ENCODE measurements at regions not wholly inside any gene's neighbourhood (a gene's known extent, or its start where the extent isn't known, plus 50 kb on each side); places are given as distances from the start of the nearest gene placed in this dataset.

- TF ChIP-seq CTCF (conservative IDR thresholded peaks at IDR 0.05; ENCODE audit: low read length), result no peak
- DNase-seq (ENCODE audit: low read depth), result no peak
- H3K4me3 ChIP-seq (ENCODE audit: low read length), result no peak overlapping the region
Measured at GRCh38 chr3:168859143-168859542, 763.4 kb upstream of the GOLIM4 start.

- no peak overlapping the region for H3K4me3 ChIP-seq (ENCODE audit: low read length)
- TF ChIP-seq CTCF (conservative IDR thresholded peaks at IDR 0.05; ENCODE audit: low read length), result no peak
- no peak for DNase-seq (ENCODE audit: low read depth)
Measured at GRCh38 chr3:168858327-168858726, 762.6 kb upstream of the GOLIM4 start.

DNA sequence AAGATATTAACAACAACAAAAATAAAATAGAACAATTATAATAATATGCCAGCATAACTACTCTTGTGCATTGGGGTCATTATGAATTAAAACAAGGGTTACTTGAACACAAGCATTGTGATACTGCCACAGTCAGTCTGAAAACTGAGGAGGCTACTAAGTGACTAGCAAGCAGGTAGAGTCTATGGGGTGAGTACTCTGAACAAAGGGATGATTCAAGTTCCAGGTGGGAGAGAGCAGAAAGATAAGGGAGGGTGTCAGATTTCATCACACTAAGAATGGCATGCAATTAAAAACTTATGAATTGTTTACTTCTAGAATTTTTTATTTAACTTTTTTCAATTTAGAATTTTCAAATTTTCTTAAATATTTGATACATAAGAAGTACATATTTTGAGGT, 754.4 kb upstream of the GOLIM4 start:
- no peak for DNase-seq (ENCODE audit: low read depth)
- H3K4me3 ChIP-seq (ENCODE audit: low read length), result no peak overlapping the region
- no peak for TF ChIP-seq CTCF (conservative IDR thresholded peaks at IDR 0.05; ENCODE audit: low read length)

DNA sequence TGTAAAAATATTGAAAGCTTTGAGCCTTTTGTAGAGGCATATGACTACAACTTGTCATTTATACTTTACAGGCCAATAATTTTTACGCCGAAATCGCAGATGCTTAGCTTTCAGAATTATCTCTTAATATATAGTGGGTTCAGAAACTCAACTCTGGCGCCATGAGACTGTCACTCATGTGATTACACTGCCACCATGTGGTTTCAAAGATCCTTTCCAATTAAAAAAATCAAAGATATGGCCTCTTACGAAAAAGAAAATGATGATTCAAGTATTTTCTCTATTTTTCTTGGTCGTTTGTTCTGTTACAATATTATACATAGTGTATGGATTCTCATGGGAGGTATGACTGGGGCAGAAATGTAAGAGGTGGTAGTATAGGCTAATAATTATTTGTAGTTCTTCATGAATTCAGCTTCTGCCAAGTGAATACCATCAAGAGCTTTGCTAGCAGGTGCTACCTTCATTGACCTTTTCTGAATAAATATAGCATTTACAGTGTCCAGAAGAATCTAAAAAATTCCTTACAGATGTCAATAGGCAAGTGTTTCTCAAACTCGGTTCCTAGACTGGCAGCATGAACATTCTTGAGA, 751.7 kb upstream of the GOLIM4 start:
- H3K4me3 ChIP-seq (ENCODE audit: low read length), result no peak overlapping the region
- DNase-seq (ENCODE audit: low read depth), result peak; percentile 43
- peak; percentile 66 for TF ChIP-seq CTCF (conservative IDR thresholded peaks at IDR 0.05; ENCODE audit: low read length)

GRCh38 chr3:168844894-168845482, 749.3 kb upstream of the GOLIM4 start:
- no peak for TF ChIP-seq CTCF (conservative IDR thresholded peaks at IDR 0.05; ENCODE audit: low read length)
- H3K4me3 ChIP-seq (ENCODE audit: low read length), result no peak overlapping the region

GRCh38 chr3:168844472-168844871, 748.7 kb upstream of the GOLIM4 start:
- no peak for DNase-seq (ENCODE audit: low read depth)
- no peak overlapping the region for H3K4me3 ChIP-seq (ENCODE audit: low read length)
- TF ChIP-seq CTCF (conservative IDR thresholded peaks at IDR 0.05; ENCODE audit: low read length), result no peak

More at GRCh38 chr3:168844894-168845482, 749.3 kb upstream of the GOLIM4 start:
- DNase-seq (ENCODE audit: low read depth), result no peak

DNA sequence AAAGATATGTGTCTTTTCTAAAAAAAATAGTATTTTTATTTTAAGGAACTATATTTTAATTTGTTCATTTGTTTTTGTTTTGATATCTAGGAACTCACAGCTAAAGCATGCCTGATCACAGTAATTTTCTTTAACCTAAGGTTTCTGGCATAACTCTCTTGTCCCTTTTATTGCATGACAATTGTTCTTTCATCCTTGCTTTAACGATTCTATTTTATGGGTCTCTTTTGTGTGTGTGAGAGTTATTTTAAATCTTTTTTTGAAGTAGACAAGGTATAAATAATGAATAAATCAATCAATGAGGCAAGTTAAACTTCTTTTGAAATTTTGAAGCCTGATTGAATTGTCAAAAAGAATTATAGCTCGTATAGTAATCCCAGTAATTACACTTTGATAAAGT, 747.8 kb upstream of the GOLIM4 start:
- no peak for TF ChIP-seq CTCF (conservative IDR thresholded peaks at IDR 0.05; ENCODE audit: low read length)
- no peak for DNase-seq (ENCODE audit: low read depth)
- H3K4me3 ChIP-seq (ENCODE audit: low read length), result no peak overlapping the region
